ENCODE measurements at regions not wholly inside any gene's neighbourhood (a gene's known extent, or its start where the extent isn't known, plus 50 kb on each side); places are given as distances from the start of the nearest gene placed in this dataset.
"Not testable (repeated sequence)": the region's sequence is repeated elsewhere in the genome, so short reads cannot be mapped to it uniquely, and the experiment has no call there.

GRCh38 chr4:11831739-11832138 is 403.0 kb upstream of the HS3ST1 start:
- Histone ChIP-seq H3K4me3 (no peak overlapping the region), H3K27me3 (no peaks in the 10 kb centered on the region), H3K27ac (no peak overlapping the region), H3K4me1 (no peaks in the 10 kb centered on the region), H3K36me3 (no peaks in the 10 kb centered on the region), H3K9me3 (no peaks in the 10 kb centered on the region)
- intact Hi-C loops (cut with DNase I): no loop called here
- no peak for ATAC-seq
- DNase-seq: no peak
- no peak for TF ChIP-seq CTCF (IDR thresholded peaks at IDR 0.05)

- Histone ChIP-seq H3K27ac (no peak overlapping the region), H3K4me3 (no peak overlapping the region), H3K27me3 (no peaks in the 10 kb centered on the region), H3K4me1 (no peaks in the 10 kb centered on the region), H3K36me3 (no peaks in the 10 kb centered on the region), H3K9me3 (no peaks in the 10 kb centered on the region)
- DNase-seq (no peak), ATAC-seq (peak; percentile 57)
- intact Hi-C loops (cut with DNase I): no loop called here
- no peak for TF ChIP-seq CTCF (IDR thresholded peaks at IDR 0.05)
Observed at GRCh38 chr4:11824566-11824965, 395.9 kb upstream of the HS3ST1 start.

- Histone ChIP-seq H3K27me3 (no peaks in the 10 kb centered on the region), H3K4me1 (no peaks in the 10 kb centered on the region), H3K36me3 (no peaks in the 10 kb centered on the region), H3K27ac (no peak overlapping the region), H3K9me3 (no peaks in the 10 kb centered on the region), H3K4me3 (no peak overlapping the region)
- ATAC-seq (no peak), DNase-seq (no peak)
- no peak for TF ChIP-seq CTCF (IDR thresholded peaks at IDR 0.05)
- intact Hi-C loops (cut with DNase I): no loop called here
Observed at GRCh38 chr4:11821772-11822430, 393.2 kb upstream of the HS3ST1 start.

- no peaks in the 10 kb centered on the region for H3K36me3 ChIP-seq
- H3K27ac ChIP-seq: no peak overlapping the region
- intact Hi-C loops (cut with DNase I): no loop called here
- DNase-seq (no peak), ATAC-seq (no peak)
- H3K9me3 ChIP-seq: no peaks in the 10 kb centered on the region
- no peaks in the 10 kb centered on the region for H3K4me1 ChIP-seq
- TF ChIP-seq CTCF (IDR thresholded peaks at IDR 0.05): no peak
- no peak overlapping the region for H3K4me3 ChIP-seq
- no peaks in the 10 kb centered on the region for H3K27me3 ChIP-seq
Observed at GRCh38 chr4:11817088-11817487, 388.4 kb upstream of the HS3ST1 start.

GRCh38 chr4:11814758-11815157 is 386.1 kb upstream of the HS3ST1 start:
- DNase-seq: no peak
- intact Hi-C loops (cut with DNase I): no loop called here
- Histone ChIP-seq H3K4me1 (no peaks in the 10 kb centered on the region), H3K9me3 (no peaks in the 10 kb centered on the region), H3K27ac (no peak overlapping the region), H3K4me3 (no peak overlapping the region), H3K36me3 (no peaks in the 10 kb centered on the region), H3K27me3 (no peaks in the 10 kb centered on the region)
- ATAC-seq: no peak
- TF ChIP-seq CTCF (IDR thresholded peaks at IDR 0.05): no peak

GRCh38 chr4:11813951-11814446 is 385.3 kb upstream of the HS3ST1 start:
- H3K9me3 ChIP-seq: no peaks in the 10 kb centered on the region
- intact Hi-C loops (cut with DNase I): no loop called here
- no peaks in the 10 kb centered on the region for H3K27me3 ChIP-seq
- DNase-seq: no peak
- no peak overlapping the region for H3K27ac ChIP-seq
- no peak for ATAC-seq
- TF ChIP-seq CTCF (IDR thresholded peaks at IDR 0.05): no peak
- no peaks in the 10 kb centered on the region for H3K36me3 ChIP-seq
- no peaks in the 10 kb centered on the region for H3K4me1 ChIP-seq
- no peak overlapping the region for H3K4me3 ChIP-seq

- H3K4me1 ChIP-seq; DNase-seq; intact Hi-C loops (cut with DNase I); H3K4me3 ChIP-seq; H3K27me3 ChIP-seq; ATAC-seq; H3K9me3 ChIP-seq; H3K27ac ChIP-seq; H3K36me3 ChIP-seq: not testable (repeated sequence)
Observed at GRCh38 chr4:11811521-11811920, 382.8 kb upstream of the HS3ST1 start.

Data from upper lobe of right lung (tissue), 1 donor.